ENCODE measurements at regions not wholly inside any gene's neighbourhood (a gene's known extent, or its start where the extent isn't known, plus 50 kb on each side); places are given as distances from the start of the nearest gene placed in this dataset.
A peak's percentile ranks its signal among the peaks of the same experiment; 100 is the strongest.

- WGBS, 2 experiments (ENCODE audit: low coverage in 1 of 2, low lambda C conversion rate in 2 of 2, missing lambda C conversion rate in 2 of 2): 26 to 40% methylated on average over 2 of the region's 2 CpGs
- peak; percentile 22 for DNase-seq
- H3K4me1 ChIP-seq (ENCODE audit: insufficient read depth): no peaks in the 10 kb centered on the region
- no peaks in the 10 kb centered on the region for H3K36me3 ChIP-seq (ENCODE audit: low read depth)
- no peaks in the 10 kb centered on the region for H4K20me1 ChIP-seq (ENCODE audit: insufficient read depth)
- no peaks in the 10 kb centered on the region for H3K9me2 ChIP-seq (ENCODE audit: insufficient read depth)
- no peak overlapping the region for H2AFZ ChIP-seq
- H3K9ac ChIP-seq: no peak overlapping the region
- no peaks in the 10 kb centered on the region for H3K27me3 ChIP-seq (replicated peaks; ENCODE audit: insufficient read depth)
- H3K79me2 ChIP-seq (ENCODE audit: insufficient read depth): no peaks in the 10 kb centered on the region
- no peaks in the 10 kb centered on the region for H3K9me3 ChIP-seq (ENCODE audit: low read depth)
- no peaks in the 10 kb centered on the region for H3F3A ChIP-seq (ENCODE audit: insufficient read depth)
- H3K4me3 ChIP-seq: no peak overlapping the region
- TF ChIP-seq EZH2 (IDR thresholded peaks at IDR 0.05; ENCODE audit: insufficient read depth, poor library complexity, severe bottlenecking) (no peak), EZH2phosphoT487 (IDR thresholded peaks at IDR 0.05; ENCODE audit: insufficient read depth, low read depth) (no peak)
- no peak overlapping the region for H3K27ac ChIP-seq
- no peak overlapping the region for H3K4me2 ChIP-seq (ENCODE audit: unreplicated experiment)
- in situ Hi-C loops (cut with MboI): no loop called here
Observed at GRCh38 chr6:141744194-141744925, 388.4 kb upstream of the GJE1 start.

- 39 to 46% methylated on average over 3 of the region's 3 CpGs for WGBS, 2 experiments (ENCODE audit: low coverage in 1 of 2, low lambda C conversion rate in 2 of 2, missing lambda C conversion rate in 2 of 2)
- Histone ChIP-seq H2AFZ (no peak overlapping the region), H3K4me2 (ENCODE audit: unreplicated experiment) (no peak overlapping the region), H3K27me3 (replicated peaks; ENCODE audit: insufficient read depth) (no peaks in the 10 kb centered on the region), H3K9me3 (ENCODE audit: low read depth) (no peaks in the 10 kb centered on the region), H4K20me1 (ENCODE audit: insufficient read depth) (no peaks in the 10 kb centered on the region), H3K36me3 (ENCODE audit: low read depth) (no peaks in the 10 kb centered on the region), H3K9me2 (ENCODE audit: insufficient read depth) (no peaks in the 10 kb centered on the region), H3F3A (ENCODE audit: insufficient read depth) (no peaks in the 10 kb centered on the region), H3K79me2 (ENCODE audit: insufficient read depth) (no peaks in the 10 kb centered on the region), H3K4me3 (no peak overlapping the region), H3K9ac (no peak overlapping the region), H3K4me1 (ENCODE audit: insufficient read depth) (no peaks in the 10 kb centered on the region), H3K27ac (no peak overlapping the region)
- no peak for DNase-seq
- in situ Hi-C loops (cut with MboI): no loop called here
- TF ChIP-seq EZH2 (IDR thresholded peaks at IDR 0.05; ENCODE audit: insufficient read depth, poor library complexity, severe bottlenecking) (no peak), EZH2phosphoT487 (IDR thresholded peaks at IDR 0.05; ENCODE audit: insufficient read depth, low read depth) (no peak)
Observed at GRCh38 chr6:141736104-141736503, 396.6 kb upstream of the GJE1 start.

GRCh38 chr6:141735126-141735525, 397.6 kb upstream of the GJE1 start:
- H2AFZ ChIP-seq: no peak overlapping the region
- no peak for DNase-seq
- H3K9ac ChIP-seq: no peak overlapping the region
- no peaks in the 10 kb centered on the region for H3K9me2 ChIP-seq (ENCODE audit: insufficient read depth)
- no peaks in the 10 kb centered on the region for H3K79me2 ChIP-seq (ENCODE audit: insufficient read depth)
- no peaks in the 10 kb centered on the region for H3K27me3 ChIP-seq (replicated peaks; ENCODE audit: insufficient read depth)
- in situ Hi-C loops (cut with MboI): no loop called here
- no peak overlapping the region for H3K4me2 ChIP-seq (ENCODE audit: unreplicated experiment)
- H4K20me1 ChIP-seq (ENCODE audit: insufficient read depth): no peaks in the 10 kb centered on the region
- H3K36me3 ChIP-seq (ENCODE audit: low read depth): no peaks in the 10 kb centered on the region
- H3F3A ChIP-seq (ENCODE audit: insufficient read depth): no peaks in the 10 kb centered on the region
- no peaks in the 10 kb centered on the region for H3K9me3 ChIP-seq (ENCODE audit: low read depth)
- H3K4me1 ChIP-seq (ENCODE audit: insufficient read depth): no peaks in the 10 kb centered on the region
- H3K27ac ChIP-seq: no peak overlapping the region
- TF ChIP-seq EZH2 (IDR thresholded peaks at IDR 0.05; ENCODE audit: insufficient read depth, poor library complexity, severe bottlenecking): no peak
- no peak for TF ChIP-seq EZH2phosphoT487 (IDR thresholded peaks at IDR 0.05; ENCODE audit: insufficient read depth, low read depth)
- no peak overlapping the region for H3K4me3 ChIP-seq

GRCh38 chr6:141734071-141734840, 398.5 kb upstream of the GJE1 start:
- Histone ChIP-seq H2AFZ (no peak overlapping the region), H3K4me1 (ENCODE audit: insufficient read depth) (no peaks in the 10 kb centered on the region), H3K9me3 (ENCODE audit: low read depth) (no peaks in the 10 kb centered on the region), H3F3A (ENCODE audit: insufficient read depth) (no peaks in the 10 kb centered on the region), H3K27me3 (replicated peaks; ENCODE audit: insufficient read depth) (no peaks in the 10 kb centered on the region), H3K36me3 (ENCODE audit: low read depth) (no peaks in the 10 kb centered on the region), H3K4me2 (ENCODE audit: unreplicated experiment) (no peak overlapping the region), H3K4me3 (no peak overlapping the region), H3K9me2 (ENCODE audit: insufficient read depth) (no peaks in the 10 kb centered on the region), H3K27ac (no peak overlapping the region), H4K20me1 (ENCODE audit: insufficient read depth) (no peaks in the 10 kb centered on the region), H3K9ac (no peak overlapping the region), H3K79me2 (ENCODE audit: insufficient read depth) (no peaks in the 10 kb centered on the region)
- in situ Hi-C loops (cut with MboI): no loop called here
- TF ChIP-seq EZH2phosphoT487 (IDR thresholded peaks at IDR 0.05; ENCODE audit: insufficient read depth, low read depth) (no peak), EZH2 (IDR thresholded peaks at IDR 0.05; ENCODE audit: insufficient read depth, poor library complexity, severe bottlenecking) (no peak)
- WGBS, 2 experiments (ENCODE audit: low coverage in 1 of 2, low lambda C conversion rate in 2 of 2, missing lambda C conversion rate in 2 of 2): 74 to 78% methylated on average over 2 of the region's 2 CpGs
- no peak for DNase-seq

Measured in GM23248 (cell line).